ENCODE measurements at regions not wholly inside any gene's neighbourhood (a gene's known extent, or its start where the extent isn't known, plus 50 kb on each side); places are given as distances from the start of the nearest gene placed in this dataset.

DNA sequence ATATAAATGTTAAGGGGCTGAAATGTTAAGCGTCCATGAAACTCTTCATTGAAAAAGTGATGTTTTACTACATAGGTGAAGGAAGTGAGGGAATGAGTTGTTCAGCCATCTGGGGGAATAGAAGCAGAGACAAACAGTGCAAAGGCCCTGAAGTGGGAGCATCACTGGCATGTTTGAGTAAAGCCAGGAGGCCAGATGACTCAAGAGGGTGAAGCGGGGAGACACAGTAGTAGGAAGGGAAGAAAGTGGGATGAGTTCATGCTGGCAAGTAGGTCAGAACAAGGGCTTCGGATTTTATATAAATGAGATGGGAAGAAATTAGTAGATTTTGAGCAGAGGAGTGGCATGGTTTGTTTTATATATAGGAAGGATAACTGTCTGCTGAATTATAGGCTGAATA, 112.5 kb upstream of the MAP9 start:
- H3K79me1 ChIP-seq (ENCODE audit: low read depth, low read length): no peaks in the 10 kb centered on the region
- POLR2A ChIA-PET (ENCODE audit: partially characterized antibody): no interaction called here
- H3K36me3 ChIP-seq (ENCODE audit: control insufficient read depth in 2 of 4, insufficient read depth in 4 of 4, low read length in 3 of 4): no peaks in the 10 kb centered on the region
- CTCF ChIA-PET (ENCODE audit: partially characterized antibody): no interaction called here
- H2AK5ac ChIP-seq (ENCODE audit: low read depth, low read length): no peak overlapping the region
- no peak overlapping the region for H2AFZ ChIP-seq (ENCODE audit: low read length)
- H3K4ac ChIP-seq (replicated peaks; ENCODE audit: insufficient read length, low read depth, low read length): no peak overlapping the region
- FAIRE-seq: no peak
- H3K4me2 ChIP-seq (ENCODE audit: insufficient read depth in 1 of 2, low read depth in 2 of 2, low read length in 2 of 2): no peak overlapping the region
- H4K8ac ChIP-seq (ENCODE audit: extremely low read depth, insufficient read depth, low read length): no peak overlapping the region
- H3K9ac ChIP-seq (replicated peaks in 1 of 4; ENCODE audit: extremely low read depth in 1 of 4, low read depth in 3 of 4, low read length in 3 of 4): no peak overlapping the region
- H4K91ac ChIP-seq (replicated peaks; ENCODE audit: insufficient read length, low read length): no peak overlapping the region
- DNase-seq (ENCODE audit: low read depth in 1 of 2, low spot score in 2 of 2): no peak
- no peaks in the 10 kb centered on the region for H3K23me2 ChIP-seq (ENCODE audit: low read depth, low read length)
- H2BK15ac ChIP-seq (ENCODE audit: low read length): no peak overlapping the region
- H3K4me3 ChIP-seq (ENCODE audit: extremely low read depth in 1 of 4, insufficient read depth in 2 of 4, low read depth in 3 of 4, low read length in 4 of 4): no peak overlapping the region
- H3K23ac ChIP-seq (ENCODE audit: insufficient read length): no peak overlapping the region
- H3K27me3 ChIP-seq (replicated peaks in 1 of 4; ENCODE audit: control insufficient read depth in 3 of 4, extremely low read depth in 1 of 4, insufficient read depth in 3 of 4, low read length in 3 of 4): no peaks in the 10 kb centered on the region
- no peaks in the 10 kb centered on the region for H3K79me2 ChIP-seq (ENCODE audit: control insufficient read depth in 1 of 2, insufficient read depth in 2 of 2, low read length in 2 of 2)
- no peak overlapping the region for H2BK120ac ChIP-seq (replicated peaks; ENCODE audit: low read depth, low read length)
- H4K5ac ChIP-seq (ENCODE audit: insufficient read length, low read depth, low read length): no peak overlapping the region
- no peak overlapping the region for H3K27ac ChIP-seq (ENCODE audit: low read depth, low read length)
- no peak overlapping the region for H3K18ac ChIP-seq (ENCODE audit: extremely low read depth, low read length)
- H2BK20ac ChIP-seq (ENCODE audit: low read length): no peak overlapping the region
- no peaks in the 10 kb centered on the region for H4K20me1 ChIP-seq (replicated peaks in 1 of 2; ENCODE audit: control insufficient read depth in 1 of 2, insufficient read depth in 2 of 2, low read length in 2 of 2)
- no peak overlapping the region for H2BK5ac ChIP-seq (ENCODE audit: low read depth, low read length)
- no peak overlapping the region for H3K56ac ChIP-seq (replicated peaks; ENCODE audit: insufficient read length, low read depth, low read length)
- H3K14ac ChIP-seq (ENCODE audit: insufficient read length): no peak overlapping the region
- WGBS, 2 experiments (ENCODE audit: extremely low coverage in 1 of 2, insufficient coverage in 1 of 2, insufficient read length in 1 of 2, insufficient replicate concordance in 2 of 2, low coverage in 1 of 2, low lambda C conversion rate in 2 of 2, missing lambda C conversion rate in 1 of 2): 93 to 100% methylated on average over 1 to 3 of the region's 3 CpGs
- H3K4me1 ChIP-seq (replicated peaks in 1 of 4; ENCODE audit: control insufficient read depth in 3 of 4, insufficient read depth in 4 of 4, low read length in 3 of 4): no peaks in the 10 kb centered on the region
- no peak overlapping the region for H2BK12ac ChIP-seq (ENCODE audit: low read depth, low read length)
- H3K9me3 ChIP-seq (ENCODE audit: insufficient read depth in 2 of 2, low read depth in 1 of 2, low read length in 1 of 2): no peaks in the 10 kb centered on the region
- TF ChIP-seq RXRA (IDR thresholded peaks at IDR 0.05; ENCODE audit: insufficient read depth, low read depth, low read length) (no peak), SP4 (IDR thresholded peaks at IDR 0.05; ENCODE audit: low read length) (no peak), POU5F1 (IDR thresholded peaks at IDR 0.05; ENCODE audit: low read depth, low read length) (no peak), SIX5 (IDR thresholded peaks at IDR 0.05; ENCODE audit: low read depth, low read length) (no peak), KDM5A (IDR thresholded peaks at IDR 0.05; ENCODE audit: low read length) (no peak), CBX8 (IDR thresholded peaks at IDR 0.05; ENCODE audit: borderline replicate concordance, low read depth, low read length) (no peak), POLR2AphosphoS5 (IDR thresholded peaks at IDR 0.05; ENCODE audit: low read depth, low read length) (no peak), TCF12 (IDR thresholded peaks at IDR 0.05; ENCODE audit: low read depth, low read length) (no peak), KDM4A (IDR thresholded peaks at IDR 0.05; ENCODE audit: low read depth, low read length, severe bottlenecking) (no peak), SIRT6 (IDR thresholded peaks at IDR 0.05; ENCODE audit: low read length) (no peak)

All from H1 (cell line).